Suprapubic skin (tissue), 4 donors: ENCODE measurements at regions not wholly inside any gene's neighbourhood (a gene's known extent, or its start where the extent isn't known, plus 50 kb on each side); places are given as distances from the start of the nearest gene placed in this dataset.

ENCODE experiments used
- EP300 ChIP-seq: sonication (generic); formaldehyde crosslinking; IDR thresholded peaks from one replicate; pipeline ENCODE4 v1.6.1; 2017; ENCODE audit warnings: antibody characterized with exemption
- POLR2A ChIP-seq, 2 donors: fragments of 450-650 bp; IDR thresholded peaks; one replicate each; pipeline ENCODE4 v1.6.1; 2017; ENCODE audit warnings: antibody characterized with exemption in 2 of 2, mild to moderate bottlenecking in 2 of 2, moderate library complexity in 2 of 2
- POLR2AphosphoS5 ChIP-seq, 3 donors: sonication (generic); formaldehyde crosslinking; IDR thresholded peaks; one replicate each; pipeline ENCODE4 v1.6.1; 2017; ENCODE audit warnings: antibody characterized with exemption in 3 of 3
- TF ChIP-seq, protein P1 (sequence below), 2 donors: fragments of 200-600 bp in 1 of 2; fragments of 450-650 bp in 1 of 2; sonication (generic) in 1 of 2; IDR thresholded peaks; one replicate each; pipeline ENCODE4 v1.5.1; 2016 to 2019; ENCODE audit warnings: antibody characterized with exemption in 2 of 2, mild to moderate bottlenecking in 1 of 2, moderate library complexity in 1 of 2

DNA sequence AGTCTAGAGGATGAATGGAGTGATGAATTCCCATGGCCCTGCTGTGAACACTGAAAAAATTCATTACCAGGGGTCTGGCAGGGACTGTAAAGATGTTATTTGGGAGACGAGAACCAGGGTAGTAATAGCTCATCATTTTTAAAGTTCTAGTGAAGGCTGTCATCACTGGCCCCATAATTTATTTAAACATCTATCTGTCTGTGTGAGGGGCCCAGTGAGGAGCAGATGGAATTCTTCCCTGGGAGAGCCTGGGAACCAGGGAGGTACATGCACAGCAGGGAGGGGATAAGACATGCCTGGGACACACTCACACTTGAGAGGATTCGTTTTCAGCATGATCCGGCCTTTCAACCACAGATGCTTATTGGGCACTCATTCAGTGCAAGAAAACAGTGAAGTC lies 162.0 kb downstream of the PDGFRA start:
- TF ChIP-seq POLR2A (IDR thresholded peaks at IDR 0.05) (no peak), POLR2AphosphoS5 (IDR thresholded peaks at IDR 0.05) (no peak), EP300 (no peak)
- TF ChIP-seq, protein P1, sequence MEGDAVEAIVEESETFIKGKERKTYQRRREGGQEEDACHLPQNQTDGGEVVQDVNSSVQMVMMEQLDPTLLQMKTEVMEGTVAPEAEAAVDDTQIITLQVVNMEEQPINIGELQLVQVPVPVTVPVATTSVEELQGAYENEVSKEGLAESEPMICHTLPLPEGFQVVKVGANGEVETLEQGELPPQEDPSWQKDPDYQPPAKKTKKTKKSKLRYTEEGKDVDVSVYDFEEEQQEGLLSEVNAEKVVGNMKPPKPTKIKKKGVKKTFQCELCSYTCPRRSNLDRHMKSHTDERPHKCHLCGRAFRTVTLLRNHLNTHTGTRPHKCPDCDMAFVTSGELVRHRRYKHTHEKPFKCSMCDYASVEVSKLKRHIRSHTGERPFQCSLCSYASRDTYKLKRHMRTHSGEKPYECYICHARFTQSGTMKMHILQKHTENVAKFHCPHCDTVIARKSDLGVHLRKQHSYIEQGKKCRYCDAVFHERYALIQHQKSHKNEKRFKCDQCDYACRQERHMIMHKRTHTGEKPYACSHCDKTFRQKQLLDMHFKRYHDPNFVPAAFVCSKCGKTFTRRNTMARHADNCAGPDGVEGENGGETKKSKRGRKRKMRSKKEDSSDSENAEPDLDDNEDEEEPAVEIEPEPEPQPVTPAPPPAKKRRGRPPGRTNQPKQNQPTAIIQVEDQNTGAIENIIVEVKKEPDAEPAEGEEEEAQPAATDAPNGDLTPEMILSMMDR (IDR thresholded peaks at IDR 0.05): no peak
